ENCODE measurements at regions not wholly inside any gene's neighbourhood (a gene's known extent, or its start where the extent isn't known, plus 50 kb on each side); places are given as distances from the start of the nearest gene placed in this dataset.

GRCh38 chr2:208556983-208557484 is 150.4 kb downstream of the PTH2R start:
- TF ChIP-seq CTCF (IDR thresholded peaks at IDR 0.05; ENCODE audit: borderline replicate concordance, control extremely low read depth, extremely low read depth, insufficient read depth, missing control alignments), result no peak
- in situ Hi-C loops (cut with MboI; ENCODE audit: low sequenced_read_pairs, unreplicated experiment), result no loop called here

GRCh38 chr2:208565690-208566416 is 159.3 kb downstream of the PTH2R start:
- in situ Hi-C loops (cut with MboI; ENCODE audit: low sequenced_read_pairs, unreplicated experiment), result no loop called here
- no peak for DNase-seq (ENCODE audit: low spot score)
- TF ChIP-seq CTCF (IDR thresholded peaks at IDR 0.05; ENCODE audit: borderline replicate concordance, control extremely low read depth, extremely low read depth, insufficient read depth, missing control alignments), result no peak

More at GRCh38 chr2:208556983-208557484, 150.4 kb downstream of the PTH2R start:
- no peak for DNase-seq (ENCODE audit: low spot score)

GRCh38 chr2:208568203-208568602 is 161.6 kb downstream of the PTH2R start:
- TF ChIP-seq CTCF (IDR thresholded peaks at IDR 0.05; ENCODE audit: borderline replicate concordance, control extremely low read depth, extremely low read depth, insufficient read depth, missing control alignments), result no peak
- in situ Hi-C loops (cut with MboI; ENCODE audit: low sequenced_read_pairs, unreplicated experiment), result no loop called here

GRCh38 chr2:208570066-208570465 is 163.5 kb downstream of the PTH2R start:
- in situ Hi-C loops (cut with MboI; ENCODE audit: low sequenced_read_pairs, unreplicated experiment), result no loop called here
- DNase-seq (ENCODE audit: low spot score), result no peak
- no peak for TF ChIP-seq CTCF (IDR thresholded peaks at IDR 0.05; ENCODE audit: borderline replicate concordance, control extremely low read depth, extremely low read depth, insufficient read depth, missing control alignments)

More at GRCh38 chr2:208568203-208568602, 161.6 kb downstream of the PTH2R start:
- DNase-seq (ENCODE audit: low spot score), result no peak

DNA sequence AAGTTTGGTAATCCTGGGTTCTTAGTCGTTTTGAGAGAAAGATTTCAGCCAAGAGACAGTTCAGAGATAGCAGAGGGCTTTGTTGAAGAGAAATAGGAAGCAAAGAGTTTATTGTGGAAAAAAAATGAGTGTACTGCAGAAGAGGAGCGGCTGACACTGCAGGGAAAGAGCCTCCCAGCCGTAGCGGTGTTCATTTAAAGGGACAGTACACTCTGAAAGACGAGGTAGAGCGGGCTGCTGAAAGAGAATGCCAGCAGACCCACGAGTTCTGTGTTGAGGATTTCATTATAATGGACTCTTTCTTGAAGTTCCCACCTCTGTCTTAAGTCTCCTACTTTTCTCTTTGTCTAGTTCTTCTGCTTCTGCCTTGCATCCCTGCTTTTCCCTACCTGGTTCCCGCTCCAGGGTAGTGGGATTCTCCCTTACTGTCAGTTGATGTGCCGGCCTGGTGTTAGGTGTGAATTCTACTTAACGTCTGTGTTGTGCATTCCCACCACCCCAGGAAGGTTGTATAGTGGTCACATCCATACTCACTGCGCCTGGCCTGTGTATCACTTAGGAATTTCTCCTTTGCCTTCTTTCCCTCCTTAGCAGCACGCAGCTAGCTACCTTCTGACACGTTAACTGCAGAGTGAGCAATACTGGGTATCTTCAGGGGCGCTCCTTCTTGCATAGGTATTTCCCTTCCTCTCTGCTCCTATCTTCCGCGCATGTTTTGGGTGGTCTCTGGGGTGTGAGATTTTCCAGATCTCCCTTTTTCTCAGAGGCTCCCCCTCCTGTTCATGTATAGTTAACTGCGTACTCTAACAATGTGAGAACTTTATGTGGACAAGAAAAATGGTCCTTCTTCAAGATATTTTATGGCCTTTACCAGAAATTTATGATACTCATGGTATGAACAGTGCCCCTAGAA is 164.5 kb downstream of the PTH2R start:
- DNase-seq (ENCODE audit: low spot score), result no peak
- TF ChIP-seq CTCF (IDR thresholded peaks at IDR 0.05; ENCODE audit: borderline replicate concordance, control extremely low read depth, extremely low read depth, insufficient read depth, missing control alignments), result no peak
- in situ Hi-C loops (cut with MboI; ENCODE audit: low sequenced_read_pairs, unreplicated experiment), result no loop called here

DNA sequence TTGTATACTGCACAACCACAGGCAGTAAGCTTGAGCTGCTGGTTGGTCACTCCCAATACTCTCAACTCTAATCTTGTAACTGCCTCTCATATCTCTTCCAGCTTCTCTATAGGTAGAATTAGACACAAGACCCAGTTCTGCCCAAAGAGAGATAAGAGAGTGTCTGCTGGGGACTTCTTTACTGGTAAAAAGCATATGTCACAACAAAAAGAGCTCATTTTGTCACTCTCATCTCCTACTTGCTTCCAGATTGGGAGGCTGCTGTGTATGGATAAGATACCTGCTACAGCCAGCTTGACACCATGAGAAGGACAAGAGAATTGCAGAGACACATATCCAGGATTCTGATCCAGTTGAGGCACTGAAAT is 165.2 kb downstream of the PTH2R start:
- DNase-seq (ENCODE audit: low spot score), result no peak
- no peak for TF ChIP-seq CTCF (IDR thresholded peaks at IDR 0.05; ENCODE audit: borderline replicate concordance, control extremely low read depth, extremely low read depth, insufficient read depth, missing control alignments)
- in situ Hi-C loops (cut with MboI; ENCODE audit: low sequenced_read_pairs, unreplicated experiment), result no loop called here

Measured in GM13976 (cell line).